ENCODE measurements at regions not wholly inside any gene's neighbourhood (a gene's known extent, or its start where the extent isn't known, plus 50 kb on each side); places are given as distances from the start of the nearest gene placed in this dataset.
A peak's percentile ranks its signal among the peaks of the same experiment; 100 is the strongest.

GRCh38 chr13:109840201-109840892, 54.0 kb upstream of the IRS2 start:
- no peak for TF ChIP-seq CSRNP3 (CRISPR knock-in tag; IDR thresholded peaks at IDR 0.05)
- no peak for TF ChIP-seq CREB5 (CRISPR knock-in tag; IDR thresholded peaks at IDR 0.05; ENCODE audit: low read depth)
- no peak for TF ChIP-seq CSDC2 (CRISPR knock-in tag; IDR thresholded peaks at IDR 0.05)
- no peak for TF ChIP-seq BACH2 (CRISPR knock-in tag; IDR thresholded peaks at IDR 0.05; ENCODE audit: borderline replicate concordance)
- TF ChIP-seq TOX (CRISPR knock-in tag; IDR thresholded peaks at IDR 0.05; ENCODE audit: borderline replicate concordance) = no peak
- TF ChIP-seq PATZ1 (CRISPR knock-in tag; IDR thresholded peaks at IDR 0.05; ENCODE audit: borderline replicate concordance) = no peak
- no peak for TF ChIP-seq SNAI2 (CRISPR knock-in tag; IDR thresholded peaks at IDR 0.05)
- no peak for TF ChIP-seq ZNF565 (CRISPR knock-in tag; conservative IDR thresholded peaks at IDR 0.05; ENCODE audit: low read depth)
- no peak for TF ChIP-seq ZFP3 (CRISPR knock-in tag; IDR thresholded peaks at IDR 0.05)
- no peak for TF ChIP-seq ARNTL (CRISPR knock-in tag; IDR thresholded peaks at IDR 0.05; ENCODE audit: borderline replicate concordance, low read depth)
- TF ChIP-seq ESRRG (CRISPR knock-in tag; IDR thresholded peaks at IDR 0.05) = no peak
- TF ChIP-seq RARB (CRISPR knock-in tag; IDR thresholded peaks at IDR 0.05) = no peak
- no peak for TF ChIP-seq ZNF70 (CRISPR knock-in tag; IDR thresholded peaks at IDR 0.05)
- no peak for TF ChIP-seq PPARA (CRISPR knock-in tag; IDR thresholded peaks at IDR 0.05; ENCODE audit: borderline replicate concordance)
- no peak for TF ChIP-seq POU6F1 (CRISPR knock-in tag; IDR thresholded peaks at IDR 0.05; ENCODE audit: borderline replicate concordance, low read depth)
- TF ChIP-seq, protein P1, sequence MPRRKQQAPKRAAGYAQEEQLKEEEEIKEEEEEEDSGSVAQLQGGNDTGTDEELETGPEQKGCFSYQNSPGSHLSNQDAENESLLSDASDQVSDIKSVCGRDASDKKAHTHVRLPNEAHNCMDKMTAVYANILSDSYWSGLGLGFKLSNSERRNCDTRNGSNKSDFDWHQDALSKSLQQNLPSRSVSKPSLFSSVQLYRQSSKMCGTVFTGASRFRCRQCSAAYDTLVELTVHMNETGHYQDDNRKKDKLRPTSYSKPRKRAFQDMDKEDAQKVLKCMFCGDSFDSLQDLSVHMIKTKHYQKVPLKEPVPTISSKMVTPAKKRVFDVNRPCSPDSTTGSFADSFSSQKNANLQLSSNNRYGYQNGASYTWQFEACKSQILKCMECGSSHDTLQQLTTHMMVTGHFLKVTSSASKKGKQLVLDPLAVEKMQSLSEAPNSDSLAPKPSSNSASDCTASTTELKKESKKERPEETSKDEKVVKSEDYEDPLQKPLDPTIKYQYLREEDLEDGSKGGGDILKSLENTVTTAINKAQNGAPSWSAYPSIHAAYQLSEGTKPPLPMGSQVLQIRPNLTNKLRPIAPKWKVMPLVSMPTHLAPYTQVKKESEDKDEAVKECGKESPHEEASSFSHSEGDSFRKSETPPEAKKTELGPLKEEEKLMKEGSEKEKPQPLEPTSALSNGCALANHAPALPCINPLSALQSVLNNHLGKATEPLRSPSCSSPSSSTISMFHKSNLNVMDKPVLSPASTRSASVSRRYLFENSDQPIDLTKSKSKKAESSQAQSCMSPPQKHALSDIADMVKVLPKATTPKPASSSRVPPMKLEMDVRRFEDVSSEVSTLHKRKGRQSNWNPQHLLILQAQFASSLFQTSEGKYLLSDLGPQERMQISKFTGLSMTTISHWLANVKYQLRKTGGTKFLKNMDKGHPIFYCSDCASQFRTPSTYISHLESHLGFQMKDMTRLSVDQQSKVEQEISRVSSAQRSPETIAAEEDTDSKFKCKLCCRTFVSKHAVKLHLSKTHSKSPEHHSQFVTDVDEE (CRISPR knock-in tag; IDR thresholded peaks at IDR 0.05) = no peak
- no peak for TF ChIP-seq ZC3H10 (CRISPR knock-in tag; IDR thresholded peaks at IDR 0.05)
- TF ChIP-seq ISL1 (CRISPR knock-in tag; IDR thresholded peaks at IDR 0.05) = no peak
- no peak for TF ChIP-seq ZFP30 (CRISPR knock-in tag; IDR thresholded peaks at IDR 0.05)
- no peak for TF ChIP-seq OSR1 (CRISPR knock-in tag; IDR thresholded peaks at IDR 0.05)
- ATAC-seq = peak; percentile 69

DNA sequence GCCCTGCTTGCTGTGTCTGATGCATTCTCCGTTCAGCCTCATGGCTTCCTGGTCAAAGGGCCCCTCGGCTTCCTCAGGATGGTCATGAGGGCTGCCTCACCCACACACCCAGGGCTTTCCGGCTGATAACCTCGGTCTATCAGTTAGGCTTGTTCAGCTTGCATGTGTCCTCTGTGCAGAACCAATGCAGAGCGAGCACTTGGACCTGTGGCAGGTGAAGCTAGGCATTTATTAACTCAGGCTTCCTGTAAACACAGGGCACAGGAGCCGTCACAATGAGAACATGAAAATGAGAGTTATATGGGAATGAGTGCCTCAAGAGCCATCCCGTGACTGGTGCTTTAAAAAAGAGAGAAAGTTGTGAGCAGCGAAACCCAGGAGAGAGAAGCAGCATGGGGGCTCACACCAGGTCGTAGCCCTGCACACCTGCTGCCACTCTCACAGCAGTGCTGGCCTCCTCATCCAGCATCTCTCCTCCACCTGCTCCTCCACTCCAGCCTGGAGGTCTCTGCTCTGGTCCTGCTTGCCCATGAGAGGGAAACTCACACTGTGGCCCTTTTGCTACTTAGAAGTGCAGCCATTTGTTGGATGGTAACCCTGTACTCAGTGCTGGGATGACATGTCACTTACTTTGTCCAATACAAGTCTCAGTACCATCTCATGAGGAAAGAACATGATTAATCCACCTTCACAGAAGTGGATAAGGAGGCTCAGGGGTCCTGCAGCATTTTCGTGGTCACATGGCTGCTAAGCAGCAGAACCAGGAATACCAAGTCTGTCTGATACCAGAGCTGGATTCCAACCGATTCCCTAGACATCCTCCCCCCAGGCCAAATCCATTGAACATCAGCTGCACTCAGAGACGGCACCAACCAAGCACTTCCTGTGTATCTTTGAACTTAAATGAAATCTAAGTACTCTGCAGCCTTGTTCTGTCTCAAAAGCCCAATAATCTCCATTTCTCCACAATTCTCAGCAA, 50.5 kb upstream of the IRS2 start:
- TF ChIP-seq ESRRG (CRISPR knock-in tag; IDR thresholded peaks at IDR 0.05) (no peak), PPARA (CRISPR knock-in tag; IDR thresholded peaks at IDR 0.05; ENCODE audit: borderline replicate concordance) (no peak)
- ATAC-seq = no peak
